ENCODE measurements at regions not wholly inside any gene's neighbourhood (a gene's known extent, or its start where the extent isn't known, plus 50 kb on each side); places are given as distances from the start of the nearest gene placed in this dataset.

- Mint-ChIP-seq H3K4me3 (ENCODE audit: unreplicated experiment) (no peak overlapping the region), H3K9me3 (ENCODE audit: unreplicated experiment) (no peaks in the 10 kb centered on the region), H3K27ac (ENCODE audit: unreplicated experiment) (no peak overlapping the region), H3K4me1 (ENCODE audit: unreplicated experiment) (peaks cover 19% of the 10 kb centered on the region), H3K27me3 (ENCODE audit: unreplicated experiment) (no peaks in the 10 kb centered on the region), H3K36me3 (ENCODE audit: unreplicated experiment) (no peaks in the 10 kb centered on the region)
- DNase-seq (ENCODE audit: extremely low spot score, unreplicated experiment): no peak
- no peak for TF ChIP-seq CTCF (IDR thresholded peaks at IDR 0.05)
These were observed 106.8 kb upstream of the JUN start for GRCh38 chr1:58890609-58891008.

GRCh38 chr1:58891347-58891746 lies 107.5 kb upstream of the JUN start:
- no peak for DNase-seq (ENCODE audit: extremely low spot score, unreplicated experiment)
- H3K4me1 Mint-ChIP-seq (ENCODE audit: unreplicated experiment): peaks cover 22% of the 10 kb centered on the region
- TF ChIP-seq CTCF (IDR thresholded peaks at IDR 0.05): no peak
- H3K27ac Mint-ChIP-seq (ENCODE audit: unreplicated experiment): no peak overlapping the region
- H3K9me3 Mint-ChIP-seq (ENCODE audit: unreplicated experiment): no peaks in the 10 kb centered on the region
- H3K27me3 Mint-ChIP-seq (ENCODE audit: unreplicated experiment): no peaks in the 10 kb centered on the region
- H3K36me3 Mint-ChIP-seq (ENCODE audit: unreplicated experiment): no peaks in the 10 kb centered on the region
- H3K4me3 Mint-ChIP-seq (ENCODE audit: unreplicated experiment): no peak overlapping the region

- no peak overlapping the region for H3K4me3 Mint-ChIP-seq (ENCODE audit: unreplicated experiment)
- peak; percentile 64 for DNase-seq (ENCODE audit: extremely low spot score, unreplicated experiment)
- H3K9me3 Mint-ChIP-seq (ENCODE audit: unreplicated experiment): no peaks in the 10 kb centered on the region
- TF ChIP-seq CTCF (IDR thresholded peaks at IDR 0.05): no peak
- peaks cover 24% of the 10 kb centered on the region for H3K4me1 Mint-ChIP-seq (ENCODE audit: unreplicated experiment)
- H3K27ac Mint-ChIP-seq (ENCODE audit: unreplicated experiment): no peak overlapping the region
- H3K27me3 Mint-ChIP-seq (ENCODE audit: unreplicated experiment): no peaks in the 10 kb centered on the region
- no peaks in the 10 kb centered on the region for H3K36me3 Mint-ChIP-seq (ENCODE audit: unreplicated experiment)
These were observed 109.5 kb upstream of the JUN start for GRCh38 chr1:58893257-58893869.

GRCh38 chr1:58895082-58895481 lies 111.2 kb upstream of the JUN start:
- no peaks in the 10 kb centered on the region for H3K27me3 Mint-ChIP-seq (ENCODE audit: unreplicated experiment)
- H3K4me1 Mint-ChIP-seq (ENCODE audit: unreplicated experiment): peaks cover 26% of the 10 kb centered on the region

More at GRCh38 chr1:58895082-58895481, 111.2 kb upstream of the JUN start:
- Mint-ChIP-seq H3K27ac (ENCODE audit: unreplicated experiment) (peak overlapping the region; percentile 33), H3K36me3 (ENCODE audit: unreplicated experiment) (no peaks in the 10 kb centered on the region), H3K4me3 (ENCODE audit: unreplicated experiment) (no peak overlapping the region), H3K9me3 (ENCODE audit: unreplicated experiment) (no peaks in the 10 kb centered on the region)
- peak; percentile 73 for DNase-seq (ENCODE audit: extremely low spot score, unreplicated experiment)
- no peak for TF ChIP-seq CTCF (IDR thresholded peaks at IDR 0.05)

Measured in osteocyte (in vitro differentiated cells).